ENCODE measurements at regions not wholly inside any gene's neighbourhood (a gene's known extent, or its start where the extent isn't known, plus 50 kb on each side); places are given as distances from the start of the nearest gene placed in this dataset.
"Not testable (repeated sequence)": the region's sequence is repeated elsewhere in the genome, so short reads cannot be mapped to it uniquely, and the experiment has no call there.

- no peak for DNase-seq
Measured at GRCh38 chr4:125518281-125518680, 203.5 kb downstream of the FAT4 start.

GRCh38 chr4:125519371-125520146, 204.8 kb downstream of the FAT4 start:
- no peak for DNase-seq

DNA sequence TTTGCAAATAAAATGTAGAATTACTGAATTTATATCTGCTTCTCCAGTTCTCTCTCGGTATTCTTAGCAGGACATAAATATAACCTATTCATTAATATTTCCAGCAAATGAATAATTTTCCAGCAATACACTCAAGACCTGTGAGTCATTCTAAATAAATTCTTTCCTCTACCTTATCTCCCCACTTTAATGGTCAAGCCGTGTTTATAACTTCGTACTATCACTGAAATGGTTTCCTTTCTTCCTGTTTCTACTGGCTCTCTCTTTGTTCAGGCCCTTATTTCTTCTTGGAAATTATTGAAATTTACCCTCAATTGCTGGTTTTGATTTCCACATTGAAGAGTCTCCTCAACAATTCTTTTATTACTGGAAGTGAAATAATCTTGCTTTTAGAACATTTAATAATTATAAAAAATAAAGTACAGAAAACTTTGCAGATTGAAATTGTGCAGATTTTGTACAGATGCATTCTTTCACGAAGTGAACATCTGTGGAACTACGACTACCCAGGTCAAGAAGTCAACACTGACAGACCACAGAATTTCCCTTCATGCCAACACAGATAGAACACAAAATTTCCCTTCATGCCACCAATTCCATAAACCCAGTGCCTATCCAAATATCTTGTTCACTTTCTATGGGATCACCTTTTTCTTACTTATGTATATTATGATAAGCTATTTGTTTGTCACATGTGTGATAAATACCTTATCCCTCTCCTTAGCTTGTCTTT, 205.7 kb downstream of the FAT4 start:
- DNase-seq, result no peak

- no peak for DNase-seq
Measured at GRCh38 chr4:125522588-125522987, 207.8 kb downstream of the FAT4 start.

GRCh38 chr4:125522992-125523391, 208.2 kb downstream of the FAT4 start:
- DNase-seq, result no peak

- no peak for DNase-seq
Measured at GRCh38 chr4:125526420-125526819, 211.7 kb downstream of the FAT4 start.

DNA sequence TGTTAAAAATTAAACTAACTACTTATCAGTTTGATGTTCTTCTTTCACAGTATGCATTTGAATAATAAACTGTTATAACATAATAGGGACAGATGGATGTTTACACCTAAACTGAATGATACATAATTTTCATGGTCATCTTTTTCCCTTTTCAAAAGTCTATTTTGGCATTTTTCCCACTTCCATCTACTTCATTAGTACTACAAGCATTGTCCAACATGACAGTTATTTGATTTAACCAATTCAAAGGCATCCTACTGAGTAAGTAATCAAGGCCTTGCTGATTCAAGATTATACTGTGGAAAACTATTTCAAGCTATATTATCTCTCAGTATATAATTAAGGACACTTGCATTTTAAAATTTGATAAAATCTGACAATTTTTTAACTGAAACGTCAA, 212.9 kb downstream of the FAT4 start:
- no peak for DNase-seq

- no peak for DNase-seq
Measured at GRCh38 chr4:125529071-125529470, 214.3 kb downstream of the FAT4 start.

DNA sequence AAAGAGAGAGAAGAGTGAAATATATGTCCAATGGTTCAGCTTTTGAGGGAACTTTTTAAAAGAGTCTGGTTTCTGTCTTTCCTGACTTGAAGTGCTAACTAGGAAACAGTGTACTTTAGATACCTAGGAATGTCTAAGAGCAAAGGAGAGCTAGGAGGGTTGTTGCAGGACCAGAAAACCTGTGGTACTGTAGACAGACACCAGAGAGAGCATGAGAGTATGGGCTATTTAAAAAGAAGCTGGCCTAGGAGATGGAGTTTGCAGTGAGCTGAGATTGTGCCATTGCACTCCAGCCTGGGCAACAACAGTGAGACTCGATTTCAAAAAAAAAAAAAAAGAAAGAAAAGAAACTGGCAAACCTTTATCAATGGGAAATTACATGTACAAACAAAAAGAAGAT, 223.9 kb downstream of the FAT4 start:
- DNase-seq, result no peak

DNA sequence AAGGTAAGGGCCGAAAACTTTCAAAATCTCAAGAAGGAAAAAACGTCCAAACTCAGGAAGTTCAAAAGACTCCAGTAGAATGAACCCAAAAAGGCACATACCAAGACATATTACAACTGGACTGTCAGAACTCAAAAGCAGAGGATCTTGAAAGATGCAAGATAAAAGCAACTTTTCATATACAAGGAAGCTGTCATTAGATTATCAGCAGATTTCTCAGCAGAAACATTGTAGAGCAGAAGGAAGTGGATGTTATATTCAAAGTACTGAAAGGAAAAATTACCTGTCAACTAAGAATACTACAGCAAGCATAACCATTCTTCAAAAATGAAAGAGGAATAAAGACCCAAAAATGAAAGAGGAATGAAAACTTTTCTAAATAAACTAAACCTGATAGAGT, 224.9 kb downstream of the FAT4 start:
- no peak for DNase-seq

GRCh38 chr4:125541836-125542385, 227.2 kb downstream of the FAT4 start:
- DNase-seq, result no peak

DNA sequence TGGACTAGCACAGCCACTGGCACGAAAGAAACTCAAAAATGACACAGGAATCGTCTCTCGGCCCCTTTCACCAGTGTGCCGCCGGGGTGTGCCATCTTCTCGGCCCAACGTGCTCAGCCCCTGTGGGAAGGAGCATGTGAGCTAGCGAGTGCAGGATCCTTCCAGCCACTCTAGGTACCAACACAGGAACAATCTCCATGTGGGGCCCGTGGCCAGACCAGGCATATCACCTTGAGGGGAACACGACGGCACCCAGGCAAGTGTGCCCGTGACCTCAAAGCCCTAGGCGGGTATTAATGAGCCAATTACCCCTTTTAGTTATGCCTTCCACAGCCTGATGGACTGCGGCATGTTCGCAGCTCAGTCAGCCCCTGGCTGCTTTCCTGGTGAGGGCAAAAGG, 231.5 kb downstream of the FAT4 start:
- DNase-seq, result no peak

DNA sequence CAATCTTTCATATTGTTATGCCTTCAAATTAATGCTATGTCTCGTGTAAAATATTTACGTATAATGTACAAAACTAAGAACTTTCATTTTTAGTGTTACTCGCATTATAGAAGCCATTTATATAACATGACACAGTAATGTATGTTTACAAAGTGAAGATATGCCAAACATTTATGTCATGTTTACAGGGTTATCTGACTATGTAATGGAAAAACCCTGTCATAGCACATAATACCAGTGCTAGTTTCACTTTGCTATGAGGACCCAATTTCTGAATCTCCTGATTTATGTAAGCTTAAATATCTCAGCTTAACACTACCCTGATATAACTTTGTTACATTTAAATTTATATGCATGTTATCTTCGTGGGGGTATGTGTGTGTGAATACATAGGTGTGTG, 233.1 kb downstream of the FAT4 start:
- no peak for DNase-seq

- no peak for DNase-seq
Measured at GRCh38 chr4:125550769-125551168, 236.0 kb downstream of the FAT4 start.

DNA sequence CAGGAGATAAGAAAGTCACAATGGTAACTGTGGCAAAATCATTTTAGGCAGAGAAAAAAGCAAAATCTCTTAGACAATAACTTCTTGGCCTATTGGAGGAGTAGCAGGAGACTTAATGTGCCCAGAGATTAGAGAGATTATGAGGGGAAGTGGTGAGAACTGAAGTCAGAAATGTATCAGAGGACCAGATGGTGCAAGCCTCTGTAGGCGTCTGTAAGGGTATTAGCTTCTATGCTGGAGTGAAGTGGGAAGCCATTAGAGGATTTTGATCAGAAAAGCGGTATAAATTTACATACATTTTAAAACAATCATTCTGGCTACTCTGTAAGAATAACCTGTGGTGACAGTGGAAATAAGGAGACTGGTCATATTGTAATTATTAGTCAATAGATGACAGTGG, 236.7 kb downstream of the FAT4 start:
- DNase-seq, result no peak

- DNase-seq, result no peak
Measured at GRCh38 chr4:125551967-125552366, 237.2 kb downstream of the FAT4 start.

DNA sequence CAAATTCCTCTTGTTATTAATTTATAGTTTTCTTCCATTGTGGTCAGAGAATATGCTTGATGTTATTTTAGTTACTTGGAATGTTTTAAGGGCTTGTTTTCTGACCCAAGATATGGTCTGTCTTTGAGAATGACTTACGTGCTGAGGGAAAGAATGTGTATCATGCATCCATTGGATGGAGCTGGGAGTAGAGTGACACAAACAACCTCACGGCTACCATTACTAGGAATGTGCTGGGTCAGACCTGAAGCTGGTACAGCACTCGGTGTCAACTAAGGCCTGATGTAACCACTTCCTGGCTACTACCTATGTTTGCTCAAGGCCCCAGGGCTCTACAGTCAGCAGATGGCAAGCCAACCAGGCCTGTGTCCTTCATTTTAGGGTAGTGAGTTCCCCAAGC, 257.8 kb downstream of the FAT4 start:
- DNase-seq, result no peak

- no peak for DNase-seq
Measured at GRCh38 chr4:125573368-125573767, 258.6 kb downstream of the FAT4 start.

GRCh38 chr4:125573786-125574185, 259.0 kb downstream of the FAT4 start:
- DNase-seq, result no peak

- no peak for DNase-seq
Measured at GRCh38 chr4:125582302-125582701, 267.5 kb downstream of the FAT4 start.

DNA sequence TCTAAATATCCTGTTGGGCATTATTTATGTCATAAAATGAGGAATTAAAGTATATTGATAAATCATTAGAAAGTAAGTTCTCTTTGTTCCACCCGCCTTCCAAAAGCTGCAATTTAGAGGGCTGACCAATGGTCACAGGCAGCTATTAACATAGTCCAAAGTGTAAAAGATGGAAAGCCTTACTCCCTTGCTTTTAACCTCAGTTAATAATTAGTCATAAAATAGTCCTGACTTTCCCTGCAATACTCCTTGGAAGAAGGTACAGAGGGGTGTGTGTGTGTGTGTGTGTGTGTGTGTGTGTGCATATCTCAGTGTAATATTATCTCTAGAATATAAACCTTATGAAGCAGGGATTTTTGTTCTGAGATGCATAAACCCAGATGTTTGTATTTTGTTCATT, 275.4 kb downstream of the FAT4 start:
- no peak for DNase-seq

GRCh38 chr4:125591290-125591689, 276.5 kb downstream of the FAT4 start:
- no peak for DNase-seq

DNA sequence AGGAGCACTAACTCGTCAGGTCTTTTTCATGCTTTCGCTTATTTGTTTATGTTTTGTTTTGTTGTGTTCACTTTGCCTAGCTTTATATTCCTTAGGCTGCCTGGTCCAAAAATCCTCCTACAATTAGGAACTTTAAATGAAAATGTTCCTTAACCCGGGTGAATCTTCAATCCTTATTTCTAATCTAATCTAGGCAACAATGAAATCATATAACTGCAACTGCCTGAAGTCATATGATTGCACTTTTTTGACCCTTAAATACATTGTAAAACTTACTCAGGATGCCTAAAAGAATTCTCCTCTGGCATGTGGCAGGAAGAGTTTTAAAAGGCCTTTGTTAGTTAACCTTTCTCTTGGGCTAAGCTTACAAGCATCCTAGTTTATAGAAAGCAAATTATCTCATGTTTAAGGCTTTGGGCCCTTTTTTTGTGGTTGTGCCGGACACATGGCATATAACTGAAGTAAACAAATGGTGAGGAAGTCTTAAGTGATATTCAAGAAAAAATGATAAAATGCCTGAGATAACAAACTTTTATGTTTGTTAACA, 279.4 kb downstream of the FAT4 start:
- no peak for DNase-seq

- DNase-seq, result not testable (repeated sequence)
Measured at GRCh38 chr4:125605926-125606325, 291.2 kb downstream of the FAT4 start.

Measured in T1000 (cell line).